Psoas muscle (tissue), 7 donors: ENCODE measurements at regions not wholly inside any gene's neighbourhood (a gene's known extent, or its start where the extent isn't known, plus 50 kb on each side); places are given as distances from the start of the nearest gene placed in this dataset.

Experiments used
- ATAC-seq, 4 donors: fragments of 200-7000 bp; cut with Tn5 transposase; one replicate each; pipeline ENCODE4 v1.9.1; 2020; ENCODE audit warnings: moderate library complexity in 3 of 4, mild to moderate bottlenecking in 2 of 4
- DNase-seq, 2 donors: peaks; one replicate each; pipeline ENCODE4 v3.0.0-alpha.2; 2020
- H3K27ac ChIP-seq: fragments of 200-600 bp; one replicate; pipeline ENCODE4 v1.8.0; 2022
- H3K27me3 ChIP-seq, 3 donors: fragments of 200-600 bp in 1 of 3; one replicate each; pipeline versions ENCODE4 v1.6.1 to v1.8.0; 2013 to 2022; ENCODE audit warnings: low read length in 2 of 3, mild to moderate bottlenecking in 2 of 3, moderate library complexity in 1 of 3; ENCODE audit not compliant: insufficient read depth in 3 of 3
- H3K36me3 ChIP-seq, 2 donors: fragments of 200-600 bp in 1 of 2; one replicate each; pipeline versions ENCODE4 v1.6.1 to v1.8.0; 2013 to 2022; ENCODE audit warnings: low read depth in 1 of 2, mild to moderate bottlenecking in 1 of 2, moderate library complexity in 1 of 2; ENCODE audit not compliant: insufficient read depth in 1 of 2
- H3K4me1 ChIP-seq: fragments of 200-600 bp; one replicate; pipeline ENCODE4 v1.8.0; 2022
- H3K4me3 ChIP-seq: fragments of 200-600 bp; one replicate; pipeline ENCODE4 v1.8.0; 2022; ENCODE audit warnings: mild to moderate bottlenecking
- H3K9me3 ChIP-seq: fragments of 200-600 bp; one replicate; pipeline ENCODE4 v1.8.0; 2022
- CTCF ChIP-seq: fragments of 200-600 bp; IDR thresholded peaks from one replicate; pipeline ENCODE4 v1.8.0; 2022; ENCODE audit warnings: antibody characterized with exemption
- WGBS, 3 donors: extraction: QIAGEN DNeasy Blood & Tissue Kit; methylation state at CpG; one replicate each; pipeline versions ENCODE4 v1.1.6 to v1.1.7; 2013; 5-methylcytosine and 5-hydroxymethylcytosine counted together
- intact Hi-C, 2 donors: fragments of 100-400 bp; cut with DNase I; formaldehyde crosslinking; loops; one replicate each; pipeline versions ENCODE4 v1.11.0 to v1.14.2; 2022
- donor health status: healthy with polysubstance abuse.
- donor health status: DM: no; HTN: no; CAD: no; lungs with moderate emphysema.
- donor health status: Bipolar disorder and iron deficiency.
- donor health status: healthy.
- donor health status: DM: yes; HTN: yes; CAD: no.
- donor health status: DM: no; HTN: no; CAD: no.
- donor health status: DM: yes; HTN: yes; CAD: no.

DNA sequence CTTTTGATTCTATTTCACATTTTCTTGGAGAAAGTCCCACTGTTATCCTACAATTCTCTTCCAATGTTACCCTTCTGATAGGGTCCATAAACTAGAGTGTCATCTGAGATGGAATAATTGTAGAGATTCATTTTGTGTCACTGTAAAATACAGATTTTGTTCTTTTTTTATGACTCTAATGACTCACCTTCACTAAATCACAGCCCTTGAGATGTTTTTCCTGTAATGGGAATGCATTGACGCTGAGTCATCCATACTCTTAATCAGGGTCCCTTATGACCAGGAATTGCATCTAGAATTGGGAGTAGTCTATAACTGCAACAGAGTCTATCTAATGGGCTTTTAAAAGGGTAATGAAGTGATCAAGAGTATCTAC is 315.5 kb downstream of the TGFB2 start:
- no peak overlapping the region for H3K27ac ChIP-seq
- H3K4me3 ChIP-seq: no peak overlapping the region
- no peaks in the 10 kb centered on the region for H3K36me3 ChIP-seq
- no peak for TF ChIP-seq CTCF
- no peaks in the 10 kb centered on the region for H3K9me3 ChIP-seq
- no peak for DNase-seq
- 96 to 98% (median 97%) methylated on average over 1 of the region's 1 CpG for WGBS, 3 donors
- H3K4me1 ChIP-seq: peaks cover 10% of the 10 kb centered on the region
- no peaks in the 10 kb centered on the region for H3K27me3 ChIP-seq
- ATAC-seq: no peak
- intact Hi-C loops: loop anchor here in 1 of 2 donors (10.0 kb wide), 1 partner anchor 316 kb away; the partner anchor contains the start of gene TGFB2

DNA sequence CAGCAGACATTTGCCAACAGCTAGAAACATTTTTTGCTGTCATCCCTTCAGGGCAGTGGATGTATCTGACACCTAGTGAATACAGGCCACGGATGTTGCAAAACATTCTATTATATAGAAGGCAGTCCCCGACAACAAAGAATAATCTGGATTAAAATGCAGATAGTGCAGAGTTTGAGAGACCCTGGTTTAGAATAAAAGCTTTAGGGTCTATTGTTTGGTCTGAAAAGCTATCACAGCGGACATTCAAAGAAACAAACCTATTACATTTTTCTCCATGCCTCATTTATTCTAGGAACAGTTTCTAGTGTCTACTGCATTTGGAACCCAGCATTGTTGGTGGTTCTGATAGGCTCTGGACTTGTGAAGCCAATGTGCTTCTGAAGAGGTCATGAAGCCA is 316.3 kb downstream of the TGFB2 start:
- Histone ChIP-seq H3K9me3 (no peaks in the 10 kb centered on the region), H3K27me3 (no peaks in the 10 kb centered on the region), H3K36me3 (no peaks in the 10 kb centered on the region), H3K4me3 (no peak overlapping the region), H3K4me1 (peaks cover 10% of the 10 kb centered on the region), H3K27ac (no peak overlapping the region)
- DNase-seq (no peak), ATAC-seq (no peak)
- no peak for TF ChIP-seq CTCF
- intact Hi-C loops: loop anchor here in 1 of 2 donors (10.0 kb wide), 1 partner anchor 317 kb away; the partner anchor contains the start of gene TGFB2
- WGBS, 3 donors: 93 to 95% (median 93%) methylated on average over 3 of the region's 3 CpGs

DNA sequence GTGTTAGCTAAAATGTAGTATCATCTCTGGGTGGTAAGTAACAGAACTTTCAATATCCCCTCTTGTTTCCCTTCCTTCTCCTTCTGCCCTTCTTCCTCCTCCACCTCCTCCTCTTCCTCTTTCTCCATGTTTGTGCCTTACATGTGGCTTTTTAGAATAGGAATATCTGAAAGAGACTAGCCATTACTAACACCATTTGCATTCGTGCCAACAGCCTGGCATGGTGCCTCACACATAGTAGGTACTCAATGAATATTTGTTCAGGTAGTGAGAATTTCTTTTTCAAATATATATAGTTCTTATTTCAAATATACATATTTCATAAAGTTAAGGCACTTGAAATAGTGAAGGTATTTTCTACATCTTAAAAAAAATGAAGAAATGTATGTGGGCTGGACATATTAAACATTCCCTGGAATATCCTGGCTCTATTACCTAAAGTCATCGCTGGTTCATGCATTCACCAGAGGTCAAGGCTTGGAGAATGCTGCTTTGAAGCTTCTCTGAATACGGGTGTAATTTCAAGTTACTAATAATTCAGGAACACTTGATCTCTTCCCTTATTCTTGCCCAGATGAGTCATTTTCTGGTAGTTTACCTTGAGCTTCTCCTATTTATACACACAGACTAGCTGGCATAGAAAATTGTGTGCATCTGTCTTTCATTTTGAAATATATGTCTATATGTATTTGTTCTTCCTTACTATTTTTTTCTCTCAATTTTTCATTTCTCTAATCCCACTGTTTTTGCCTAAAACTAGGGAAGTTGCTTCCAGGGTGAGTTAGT is 319.4 kb downstream of the TGFB2 start:
- ATAC-seq: peak; percentile 81 to 96 (median 86)
- no peak for TF ChIP-seq CTCF
- DNase-seq: no peak
- Histone ChIP-seq H3K27me3 (no peaks in the 10 kb centered on the region), H3K27ac (peak overlapping the region; percentile 78), H3K36me3 (no peaks in the 10 kb centered on the region), H3K9me3 (no peaks in the 10 kb centered on the region), H3K4me3 (peak overlapping the region; percentile 53), H3K4me1 (peaks cover 10% of the 10 kb centered on the region)
- intact Hi-C loops: loop anchor here in 1 of 2 donors (10.0 kb wide), 1 partner anchor 320 kb away; the partner anchor contains the start of gene TGFB2
- 30 to 54% (median 40%) methylated on average over 3 of the region's 3 CpGs for WGBS, 3 donors

DNA sequence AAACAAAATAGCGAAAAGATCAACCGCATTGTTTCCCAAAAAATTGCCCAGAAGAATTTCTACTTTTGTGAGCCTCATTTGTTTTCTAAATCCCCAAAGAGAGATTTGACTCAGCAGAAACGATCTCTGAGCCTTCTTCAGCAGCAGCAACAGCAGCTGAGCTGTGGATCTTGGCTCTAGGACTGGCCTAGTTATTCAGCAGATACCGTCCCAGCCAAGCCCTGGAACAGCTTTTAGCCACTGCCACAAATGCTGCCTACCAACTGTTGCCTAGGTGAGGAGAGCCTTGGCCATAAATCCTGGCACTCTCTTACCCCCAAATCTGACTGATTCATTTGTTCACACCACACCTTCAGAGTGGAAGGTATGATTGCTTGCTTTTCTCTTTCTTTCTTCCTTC is 320.1 kb downstream of the TGFB2 start:
- ATAC-seq (peak; percentile 95 to 99 (median 96)), DNase-seq (peak; percentile 43 to 74)
- Histone ChIP-seq H3K27me3 (no peaks in the 10 kb centered on the region), H3K9me3 (no peaks in the 10 kb centered on the region), H3K4me3 (peak overlapping the region; percentile 53), H3K4me1 (peaks cover 10% of the 10 kb centered on the region), H3K27ac (peak overlapping the region; percentile 78), H3K36me3 (no peaks in the 10 kb centered on the region)
- WGBS, 3 donors: 16 to 22% (median 22%) methylated on average over 4 of the region's 4 CpGs
- TF ChIP-seq CTCF: no peak
- intact Hi-C loops: loop anchor here in 1 of 2 donors (10.0 kb wide), 1 partner anchor 320 kb away; the partner anchor contains the start of gene TGFB2
